ENCODE measurements at regions not wholly inside any gene's neighbourhood (a gene's known extent, or its start where the extent isn't known, plus 50 kb on each side); places are given as distances from the start of the nearest gene placed in this dataset.

- Histone ChIP-seq H3K27ac (ENCODE audit: insufficient read length, low read depth, low read length) (no peak overlapping the region), H4K91ac (ENCODE audit: insufficient read length, low read depth, low read length) (no peak overlapping the region), H2BK15ac (ENCODE audit: low read depth, low read length) (no peak overlapping the region), H2AK5ac (ENCODE audit: insufficient read length, low read length) (no peak overlapping the region), H4K8ac (replicated peaks; ENCODE audit: insufficient read length, low read depth, low read length) (no peak overlapping the region), H2AFZ (ENCODE audit: low read length) (no peak overlapping the region), H3K79me1 (ENCODE audit: insufficient read depth, low read depth, low read length, poor library complexity, severe bottlenecking) (no peaks in the 10 kb centered on the region), H3K23me2 (ENCODE audit: insufficient read length, low read depth, low read length, poor library complexity, severe bottlenecking) (no peaks in the 10 kb centered on the region), H3K18ac (ENCODE audit: insufficient read length, low read depth, low read length) (no peak overlapping the region), H3K27me3 (ENCODE audit: insufficient read depth, low read length) (no peaks in the 10 kb centered on the region), H4K20me1 (ENCODE audit: control insufficient read depth, insufficient read depth, insufficient read length) (peaks cover 5% of the 10 kb centered on the region), H3K9me3 (ENCODE audit: control insufficient read depth, low read depth, low read length) (no peaks in the 10 kb centered on the region), H3K23ac (ENCODE audit: insufficient read length, low read depth, low read length) (no peak overlapping the region), H3K56ac (ENCODE audit: insufficient read length, low read depth, low read length) (no peak overlapping the region), H3K14ac (ENCODE audit: insufficient read depth, low read length) (no peak overlapping the region; the same call in 1 of the 2 replicates), H3K79me2 (ENCODE audit: insufficient read depth, low read length) (no peaks in the 10 kb centered on the region), H3K4ac (ENCODE audit: low read depth, low read length) (no peak overlapping the region), H2BK12ac (ENCODE audit: insufficient read length, low read depth, low read length) (no peak overlapping the region), H3T11ph (ENCODE audit: low read length) (no peak overlapping the region), H2BK5ac (ENCODE audit: insufficient read length, low read length) (no peak overlapping the region), H3K9ac (ENCODE audit: extremely low read depth, insufficient read length, low read length) (no peak overlapping the region), H4K5ac (ENCODE audit: insufficient read length, low read depth, low read length) (no peak overlapping the region), H2BK120ac (ENCODE audit: low read depth, low read length, poor library complexity, severe bottlenecking) (no peak overlapping the region), H3K4me2 (ENCODE audit: insufficient read depth, insufficient read length, low read length) (no peak overlapping the region), H2BK20ac (ENCODE audit: low read depth, low read length, poor library complexity, severe bottlenecking) (no peak overlapping the region), H3K4me1 (ENCODE audit: insufficient read depth, low read length) (no peaks in the 10 kb centered on the region)
- Mint-ChIP-seq H3K27me3 (ENCODE audit: low read depth) (no peaks in the 10 kb centered on the region; the same call in 1 of the 2 replicates), H3K36me3 (ENCODE audit: insufficient read depth in 1 of 3, low read depth in 3 of 3) (peaks cover 9 to 40% (median 30%) of the 10 kb centered on the region in 3 experiments; a peak in 6 of 7 replicates), H3K4me3 (no peak overlapping the region), H3K4me1 (peaks cover 9 to 25% of the 10 kb centered on the region in 2 experiments), H3K27ac (no peak overlapping the region; a peak in 1 of 7 replicates), H3K9me3 (no peaks in the 10 kb centered on the region)
- no CpG with 5 or more reads among the region's 12 CpGs for WGBS (ENCODE audit: extremely low coverage, insufficient read length, low lambda C conversion rate)
- DNase-seq, result no peak
- no peak for TF ChIP-seq CTCF (conservative IDR thresholded peaks at IDR 0.05)
Observed at GRCh38 chr12:124456133-124456651, 111.2 kb downstream of the NCOR2 start.

Data from H9 (cell line).